H1 (cell line): ENCODE measurements at regions not wholly inside any gene's neighbourhood (a gene's known extent, or its start where the extent isn't known, plus 50 kb on each side); places are given as distances from the start of the nearest gene placed in this dataset.

Experiments
- CTCF ChIA-PET: fragments of 300-600 bp; sonication (Branson Sonifier 250); formaldehyde crosslinking; loops from one replicate; lab custom pipeline; 2021; ENCODE audit not compliant: partially characterized antibody; lab: Charles Lee
- POLR2A ChIA-PET: fragments of 300-600 bp; sonication (Branson Sonifier 250); formaldehyde crosslinking; loops from one replicate; lab custom pipeline; 2021; ENCODE audit warnings: inconsistent platforms; ENCODE audit not compliant: partially characterized antibody; lab: Charles Lee
- DNase-seq, 2 experiments: peaks; one replicate each; pipeline versions ENCODE4 v3.0.0 to v3.0.0-alpha.2; 2010 to 2022; ENCODE audit warnings: low spot score in 2 of 2, low read depth in 1 of 2, mixed read lengths in 1 of 2
- FAIRE-seq: peaks from 2 replicates; lab custom pipeline; 2011; peaks lifted over from hg19 to GRCh38; lab: Jason Lieb, UNC
- H2AFZ ChIP-seq: 2 replicates; pipeline ENCODE4 v1.8.1; 2012; ENCODE audit warnings: low read length, inconsistent platforms
- H2AK5ac ChIP-seq: 2 replicates; pipeline ENCODE4 v1.6.1; 2013; ENCODE audit warnings: low read depth, low read length
- H2BK120ac ChIP-seq: replicated peaks from 2 replicates; pipeline ENCODE3; 2013; ENCODE audit warnings: low read depth, low read length, inconsistent platforms
- H2BK12ac ChIP-seq: 2 replicates; pipeline ENCODE4 v1.6.1; 2013; ENCODE audit warnings: low read depth, low read length
- H2BK15ac ChIP-seq: 2 replicates; pipeline ENCODE4 v1.6.1; 2013; ENCODE audit warnings: low read length
- H2BK20ac ChIP-seq: 2 replicates; pipeline ENCODE4 v1.6.1; 2013; ENCODE audit warnings: low read length
- H2BK5ac ChIP-seq: 2 replicates; pipeline ENCODE4 v1.6.1; 2013; ENCODE audit warnings: low read depth, low read length
- H3K14ac ChIP-seq: 2 replicates; pipeline ENCODE4 v1.6.1; 2013; ENCODE audit warnings: inconsistent platforms; ENCODE audit not compliant: insufficient read length
- H3K18ac ChIP-seq: 2 replicates; pipeline ENCODE4 v1.6.1; 2013; ENCODE audit warnings: low read length; ENCODE audit errors: extremely low read depth
- H3K23ac ChIP-seq: 2 replicates; pipeline ENCODE4 v1.6.1; 2013; ENCODE audit warnings: inconsistent platforms; ENCODE audit not compliant: insufficient read length
- H3K23me2 ChIP-seq: 2 replicates; pipeline ENCODE4 v1.6.1; 2013; ENCODE audit warnings: low read depth, low read length
- H3K27ac ChIP-seq: 2 replicates; pipeline ENCODE4 v1.6.1; 2011; ENCODE audit warnings: low read depth, low read length, inconsistent platforms
- H3K27me3 ChIP-seq, 4 experiments: replicated peaks in 1 of 4; 1 replicate in 1 of 4; 2 replicates in 3 of 4; pipeline versions ENCODE4 v1.6.1 to v1.8.1; 2011 to 2013; ENCODE audit warnings: low read length in 3 of 4, mild to moderate bottlenecking in 3 of 4, inconsistent platforms in 2 of 4, mixed read lengths in 2 of 4, moderate library complexity in 1 of 4; ENCODE audit not compliant: control insufficient read depth in 3 of 4, insufficient read depth in 3 of 4; ENCODE audit errors: extremely low read depth in 1 of 4
- H3K36me3 ChIP-seq, 4 experiments: 2 replicates each; pipeline versions ENCODE4 v1.6.1 to v1.8.1; 2011 to 2013; ENCODE audit warnings: mild to moderate bottlenecking in 4 of 4, low read length in 3 of 4, moderate library complexity in 2 of 4, control low read depth in 1 of 4, inconsistent platforms in 1 of 4; ENCODE audit not compliant: insufficient read depth in 4 of 4, control insufficient read depth in 2 of 4
- H3K4ac ChIP-seq: replicated peaks from 2 replicates; pipeline ENCODE3; 2013; ENCODE audit warnings: low read length, low read depth, mixed read lengths, inconsistent platforms; ENCODE audit not compliant: insufficient read length
- H3K4me1 ChIP-seq, 4 experiments: replicated peaks in 1 of 4; 1 replicate in 1 of 4; 2 replicates in 3 of 4; pipeline versions ENCODE4 v1.6.1 to v1.8.1; 2011 to 2013; ENCODE audit warnings: low read length in 3 of 4, inconsistent platforms in 2 of 4, mixed read lengths in 1 of 4; ENCODE audit not compliant: insufficient read depth in 4 of 4, control insufficient read depth in 3 of 4
- H3K4me2 ChIP-seq, 2 experiments: 2 replicates each; pipeline versions ENCODE4 v1.6.1 to v1.8.1; 2011 to 2013; ENCODE audit warnings: low read depth in 2 of 2, low read length in 2 of 2, control low read depth in 1 of 2, inconsistent platforms in 1 of 2, mild to moderate bottlenecking in 1 of 2; ENCODE audit not compliant: insufficient read depth in 1 of 2
- H3K4me3 ChIP-seq, 4 experiments: fragments of 200-600, 300-600 bp in 1 of 4; sonication (generic), shearing (Covaris generic), sonication (Bioruptor Twin) in 1 of 4; 2 replicates each; pipeline versions ENCODE4 v1.5.1 to v1.8.1; 2011 to 2016; ENCODE audit warnings: low read length in 4 of 4, low read depth in 3 of 4, control low read depth in 2 of 4, inconsistent platforms in 2 of 4, mild to moderate bottlenecking in 2 of 4, mixed read lengths in 1 of 4, moderate library complexity in 1 of 4; ENCODE audit not compliant: insufficient read depth in 2 of 4; ENCODE audit errors: extremely low read depth in 1 of 4
- H3K56ac ChIP-seq: replicated peaks from 2 replicates; pipeline ENCODE3; 2013; ENCODE audit warnings: low read depth, mild to moderate bottlenecking, mixed read lengths, low read length, inconsistent platforms; ENCODE audit not compliant: insufficient read length
- H3K79me1 ChIP-seq: 2 replicates; pipeline ENCODE4 v1.6.1; 2013; ENCODE audit warnings: low read depth, low read length, control low read depth
- H3K79me2 ChIP-seq, 2 experiments: 2 replicates each; pipeline versions ENCODE4 v1.6.1 to v1.8.1; 2012 to 2013; ENCODE audit warnings: low read length in 2 of 2, mild to moderate bottlenecking in 2 of 2, inconsistent platforms in 1 of 2; ENCODE audit not compliant: insufficient read depth in 2 of 2, control insufficient read depth in 1 of 2
- H3K9ac ChIP-seq, 4 experiments: replicated peaks in 1 of 4; 1 replicate in 1 of 4; 2 replicates in 3 of 4; pipeline versions ENCODE4 v1.6.1 to v1.8.1; 2011 to 2013; ENCODE audit warnings: low read depth in 3 of 4, low read length in 3 of 4, control low read depth in 2 of 4, mild to moderate bottlenecking in 2 of 4, moderate library complexity in 2 of 4, inconsistent platforms in 1 of 4; ENCODE audit errors: extremely low read depth in 1 of 4
- H3K9me3 ChIP-seq, 2 experiments: 2 replicates each; pipeline versions ENCODE4 v1.6.1 to v1.8.1; 2012 to 2013; ENCODE audit warnings: mild to moderate bottlenecking in 2 of 2, moderate library complexity in 2 of 2, control low read depth in 1 of 2, inconsistent platforms in 1 of 2, low read depth in 1 of 2, low read length in 1 of 2, mixed read lengths in 1 of 2; ENCODE audit not compliant: insufficient read depth in 2 of 2
- H4K20me1 ChIP-seq, 2 experiments: replicated peaks in 1 of 2; 2 replicates each; pipeline versions ENCODE3 to v1.8.1; 2011 to 2013; ENCODE audit warnings: inconsistent platforms in 2 of 2, low read length in 2 of 2, mild to moderate bottlenecking in 1 of 2; ENCODE audit not compliant: insufficient read depth in 2 of 2, control insufficient read depth in 1 of 2
- H4K5ac ChIP-seq: 2 replicates; pipeline ENCODE4 v1.6.1; 2013; ENCODE audit warnings: low read length, low read depth, mixed read lengths, inconsistent platforms; ENCODE audit not compliant: insufficient read length
- H4K8ac ChIP-seq: 2 replicates; pipeline ENCODE4 v1.8.0; 2013; ENCODE audit warnings: mild to moderate bottlenecking, moderate library complexity, low read length, inconsistent platforms; ENCODE audit not compliant: insufficient read depth; ENCODE audit errors: extremely low read depth
- H4K91ac ChIP-seq: replicated peaks from 2 replicates; pipeline ENCODE3; 2013; ENCODE audit warnings: low read length, mixed read lengths, inconsistent platforms; ENCODE audit not compliant: insufficient read length
- RAD21 ChIP-seq, 2 experiments: IDR thresholded peaks in 1 of 2; conservative IDR thresholded peaks in 1 of 2; 2 replicates each; pipeline ENCODE4 v1.6.1; 2011; ENCODE audit warnings: low read depth in 2 of 2, low read length in 2 of 2, improper control_type of control experiment in 1 of 2, inconsistent platforms in 1 of 2, mild to moderate bottlenecking in 1 of 2, moderate library complexity in 1 of 2
- WGBS, 2 experiments: shearing (Covaris generic) in 1 of 2; methylation state at CpG; one replicate each; pipeline versions ENCODE4 v1.1.6 to v1.1.7; 2013 to 2015; ENCODE audit warnings: low lambda C conversion rate in 2 of 2, mixed read lengths in 2 of 2, inconsistent platforms in 1 of 2, low coverage in 1 of 2, missing lambda C conversion rate in 1 of 2; ENCODE audit not compliant: insufficient replicate concordance in 2 of 2, insufficient coverage in 1 of 2, insufficient read length in 1 of 2; ENCODE audit errors: extremely low coverage in 1 of 2, missing lambda C conversion rate in 1 of 2; 5-methylcytosine and 5-hydroxymethylcytosine counted together

- H3K4me3 ChIP-seq = no peak overlapping the region
- DNase-seq (no peak), FAIRE-seq (no peak)
- no peaks in the 10 kb centered on the region for H4K20me1 ChIP-seq
- no peak overlapping the region for H2BK12ac ChIP-seq
- no peak overlapping the region for H3K56ac ChIP-seq
- H3K4me2 ChIP-seq = no peak overlapping the region
- no peak overlapping the region for H4K91ac ChIP-seq
- H3K23ac ChIP-seq = no peak overlapping the region
- H3K9me3 ChIP-seq = no peaks in the 10 kb centered on the region
- H4K8ac ChIP-seq = no peak overlapping the region
- H3K79me2 ChIP-seq = no peaks in the 10 kb centered on the region
- H4K5ac ChIP-seq = no peak overlapping the region
- peaks cover 0 to 5% (median 0%) of the 10 kb centered on the region in 4 experiments; a peak in 1 of 7 replicates for H3K4me1 ChIP-seq
- H3K14ac ChIP-seq = no peak overlapping the region
- no peak overlapping the region for H2BK15ac ChIP-seq
- no peaks in the 10 kb centered on the region for H3K27me3 ChIP-seq
- ChIA-PET CTCF (no interaction called here), POLR2A (no interaction called here)
- no peak overlapping the region for H2AFZ ChIP-seq
- H2BK120ac ChIP-seq = no peak overlapping the region
- H2BK5ac ChIP-seq = no peak overlapping the region
- H3K27ac ChIP-seq = no peak overlapping the region
- no peak overlapping the region for H3K4ac ChIP-seq
- H3K9ac ChIP-seq = no peak overlapping the region
- H2BK20ac ChIP-seq = no peak overlapping the region
- no peak overlapping the region for H2AK5ac ChIP-seq
- H3K36me3 ChIP-seq = no peaks in the 10 kb centered on the region
- H3K18ac ChIP-seq = no peak overlapping the region
- no peaks in the 10 kb centered on the region for H3K79me1 ChIP-seq
- no peaks in the 10 kb centered on the region for H3K23me2 ChIP-seq
- WGBS, 2 experiments = 84% methylated on average over 1 of the region's 1 CpG; no CpG with 5 or more reads in 1 of the 2 experiments
- TF ChIP-seq RAD21 (IDR thresholded peaks at IDR 0.05 in 1 of 2, conservative IDR thresholded peaks at IDR 0.05 in 1 of 2; ENCODE audit: low read depth in 2 of 2, low read length in 2 of 2) = no peak
Observed at GRCh38 chr2:7937082-7937481, 744.8 kb upstream of the ID2 start.
